ENCODE measurements at regions not wholly inside any gene's neighbourhood (a gene's known extent, or its start where the extent isn't known, plus 50 kb on each side); places are given as distances from the start of the nearest gene placed in this dataset.

- H3K4me3 ChIP-seq, result no peak overlapping the region
- peaks cover 0 to 20% (median 11%) of the 10 kb centered on the region in 4 donors for H3K9me3 ChIP-seq
- no peaks in the 10 kb centered on the region for H3K36me3 ChIP-seq
- intact Hi-C loops (cut with DNase I; ENCODE audit: low total_unique reads), result no loop called here
- TF ChIP-seq EP300 (IDR thresholded peaks at IDR 0.05) (no peak), POLR2A (IDR thresholded peaks at IDR 0.05) (no peak), POLR2AphosphoS5 (IDR thresholded peaks at IDR 0.05) (no peak), CTCF (IDR thresholded peaks at IDR 0.05) (no peak)
- WGBS, 5 donors, result 34 to 54% (median 48%) methylated on average over 2 of the region's 2 CpGs
- H3K27ac ChIP-seq, result no peak overlapping the region
- DNase-seq, result no peak
- no peaks in the 10 kb centered on the region for H3K27me3 ChIP-seq
- no peaks in the 10 kb centered on the region for H3K4me1 ChIP-seq
Measured at GRCh38 chr4:170818786-170819185, 729.0 kb upstream of the AADAT start.

GRCh38 chr4:170805352-170805751 lies 715.6 kb upstream of the AADAT start:
- Histone ChIP-seq H3K36me3 (no peaks in the 10 kb centered on the region), H3K9me3 (peaks cover 0 to 13% (median 4%) of the 10 kb centered on the region in 4 donors), H3K27ac (no peak overlapping the region), H3K27me3 (no peaks in the 10 kb centered on the region), H3K4me1 (no peaks in the 10 kb centered on the region), H3K4me3 (no peak overlapping the region)
- WGBS, 5 donors, result 65 to 74% (median 72%) methylated on average over 7 of the region's 7 CpGs
- intact Hi-C loops (cut with DNase I; ENCODE audit: low total_unique reads), result no loop called here
- DNase-seq, result no peak
- TF ChIP-seq POLR2AphosphoS5 (IDR thresholded peaks at IDR 0.05), result no peak
- TF ChIP-seq EP300 (IDR thresholded peaks at IDR 0.05), result no peak

GRCh38 chr4:170804930-170805329 lies 715.2 kb upstream of the AADAT start:
- H3K4me1 ChIP-seq, result no peaks in the 10 kb centered on the region
- peaks cover 0 to 11% (median 4%) of the 10 kb centered on the region in 4 donors for H3K9me3 ChIP-seq
- no peak overlapping the region for H3K4me3 ChIP-seq
- no peak for TF ChIP-seq POLR2AphosphoS5 (IDR thresholded peaks at IDR 0.05)
- no peak for TF ChIP-seq POLR2A (IDR thresholded peaks at IDR 0.05)
- no peak for TF ChIP-seq EP300 (IDR thresholded peaks at IDR 0.05)
- no peak for TF ChIP-seq CTCF (IDR thresholded peaks at IDR 0.05)
- DNase-seq, result no peak
- 73 to 94% (median 92%) methylated on average over 9 to 11 of the region's 11 CpGs for WGBS, 5 donors
- intact Hi-C loops (cut with DNase I; ENCODE audit: low total_unique reads), result no loop called here
- H3K27me3 ChIP-seq, result no peaks in the 10 kb centered on the region
- H3K27ac ChIP-seq, result no peak overlapping the region
- H3K36me3 ChIP-seq, result no peaks in the 10 kb centered on the region

GRCh38 chr4:170803492-170803891 lies 713.7 kb upstream of the AADAT start:
- H3K27ac ChIP-seq, result no peak overlapping the region
- H3K4me3 ChIP-seq, result no peak overlapping the region
- no peak for TF ChIP-seq EP300 (IDR thresholded peaks at IDR 0.05)
- no peak for TF ChIP-seq POLR2A (IDR thresholded peaks at IDR 0.05)
- TF ChIP-seq POLR2AphosphoS5 (IDR thresholded peaks at IDR 0.05), result no peak
- TF ChIP-seq CTCF (IDR thresholded peaks at IDR 0.05), result no peak
- DNase-seq, result no peak
- intact Hi-C loops (cut with DNase I; ENCODE audit: low total_unique reads), result no loop called here
- H3K9me3 ChIP-seq, result peaks cover 0 to 7% (median 0%) of the 10 kb centered on the region in 4 donors
- no peaks in the 10 kb centered on the region for H3K27me3 ChIP-seq
- no peaks in the 10 kb centered on the region for H3K4me1 ChIP-seq
- no peaks in the 10 kb centered on the region for H3K36me3 ChIP-seq
- WGBS, 5 donors, result 92 to 96% (median 94%) methylated on average over 1 of the region's 1 CpG

- no peak for DNase-seq
- no peaks in the 10 kb centered on the region for H3K4me1 ChIP-seq
- no peak for TF ChIP-seq POLR2A (IDR thresholded peaks at IDR 0.05)
- TF ChIP-seq EP300 (IDR thresholded peaks at IDR 0.05), result no peak
- no peak for TF ChIP-seq POLR2AphosphoS5 (IDR thresholded peaks at IDR 0.05)
- no peak for TF ChIP-seq CTCF (IDR thresholded peaks at IDR 0.05)
- no peaks in the 10 kb centered on the region for H3K27me3 ChIP-seq
- intact Hi-C loops (cut with DNase I; ENCODE audit: low total_unique reads), result no loop called here
- WGBS, 5 donors, result 51 to 67% (median 65%) methylated on average over 3 of the region's 3 CpGs
- H3K4me3 ChIP-seq, result no peak overlapping the region
- H3K27ac ChIP-seq, result no peak overlapping the region
- no peaks in the 10 kb centered on the region for H3K36me3 ChIP-seq
- H3K9me3 ChIP-seq, result peaks cover 0 to 7% (median 0%) of the 10 kb centered on the region in 4 donors
Measured at GRCh38 chr4:170801771-170802170, 712.0 kb upstream of the AADAT start.
